ENCODE measurements at regions not wholly inside any gene's neighbourhood (a gene's known extent, or its start where the extent isn't known, plus 50 kb on each side); places are given as distances from the start of the nearest gene placed in this dataset.

GRCh38 chr4:27094783-27095182 is 234.1 kb downstream of the STIM2 start:
- H3K4me1 ChIP-seq (ENCODE audit: control insufficient read depth, insufficient read depth, low read length), result no peaks in the 10 kb centered on the region
- ATAC-seq, result no peak
- intact Hi-C loops (cut with DNase I), result no loop called here
- H3K27ac ChIP-seq (ENCODE audit: low read length), result no peak overlapping the region
- H3K27me3 ChIP-seq (ENCODE audit: control insufficient read depth, insufficient read depth), result no peaks in the 10 kb centered on the region
- no peak for DNase-seq
- WGBS, result 22% methylated on average over 2 of the region's 2 CpGs
- H3K4me3 ChIP-seq (ENCODE audit: low read length), result no peak overlapping the region
- no peaks in the 10 kb centered on the region for H3K9me3 ChIP-seq (ENCODE audit: control insufficient read depth, low read length)

DNA sequence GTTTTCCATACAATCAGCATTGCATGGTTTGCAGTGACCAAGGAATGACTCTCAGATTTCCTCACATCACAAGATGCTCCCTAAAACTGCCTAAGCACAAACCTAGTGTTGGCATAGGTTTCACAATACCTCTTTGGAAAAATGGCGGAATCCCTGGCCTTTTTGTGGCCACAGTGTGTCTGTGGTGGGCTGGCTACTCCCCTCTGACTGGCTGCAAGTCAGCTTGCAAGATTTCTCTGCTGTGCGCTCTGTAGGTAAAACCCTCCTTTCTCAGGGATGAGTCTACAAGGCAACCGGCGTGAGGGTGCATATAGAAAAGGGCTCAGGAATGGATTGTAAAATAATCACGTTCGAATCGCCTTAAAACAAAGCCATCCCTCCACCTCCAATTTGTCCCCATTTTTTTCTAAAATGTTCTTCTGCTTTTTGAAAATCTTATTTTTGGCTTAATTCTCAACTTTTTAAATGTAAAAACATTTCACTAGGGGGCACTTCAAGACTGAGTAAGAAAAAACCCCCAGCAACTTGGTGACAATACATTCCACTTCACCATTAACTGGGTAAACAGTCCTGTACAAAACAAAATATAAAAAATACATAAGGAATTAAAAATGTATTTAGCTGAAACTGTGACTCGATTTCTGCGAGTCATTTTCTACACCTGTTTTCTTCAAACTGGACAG is 235.6 kb downstream of the STIM2 start:
- Histone ChIP-seq H3K27ac (ENCODE audit: low read length) (no peak overlapping the region), H3K27me3 (ENCODE audit: control insufficient read depth, insufficient read depth) (no peaks in the 10 kb centered on the region), H3K4me1 (ENCODE audit: control insufficient read depth, insufficient read depth, low read length) (no peaks in the 10 kb centered on the region), H3K4me3 (ENCODE audit: low read length) (no peak overlapping the region), H3K9me3 (ENCODE audit: control insufficient read depth, low read length) (no peaks in the 10 kb centered on the region)
- DNase-seq (no peak), ATAC-seq (no peak)
- intact Hi-C loops (cut with DNase I), result no loop called here
- 78% methylated on average over 9 of the region's 9 CpGs for WGBS

DNA sequence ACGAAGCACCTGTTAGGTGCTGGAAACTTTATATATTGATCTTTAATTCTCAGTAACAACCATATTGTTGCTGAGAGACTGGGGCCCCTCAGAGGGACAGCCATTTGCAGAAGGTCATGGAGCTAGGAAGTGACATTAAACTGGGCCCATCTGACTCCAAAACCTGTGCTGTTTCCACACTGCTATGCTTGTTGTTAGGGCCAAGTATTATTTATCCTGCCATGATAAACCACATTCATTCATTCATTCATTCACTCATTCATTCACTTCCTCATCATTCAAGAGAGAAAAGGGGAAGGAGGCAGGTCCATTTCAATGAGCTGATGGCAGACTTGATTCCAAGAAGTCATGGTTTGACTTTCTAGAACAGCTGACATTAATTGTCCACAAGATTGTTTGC is 237.4 kb downstream of the STIM2 start:
- Histone ChIP-seq H3K4me1 (ENCODE audit: control insufficient read depth, insufficient read depth, low read length) (no peaks in the 10 kb centered on the region), H3K27ac (ENCODE audit: low read length) (no peak overlapping the region), H3K4me3 (ENCODE audit: low read length) (no peak overlapping the region), H3K27me3 (ENCODE audit: control insufficient read depth, insufficient read depth) (no peaks in the 10 kb centered on the region), H3K9me3 (ENCODE audit: control insufficient read depth, low read length) (no peaks in the 10 kb centered on the region)
- WGBS, result 54% methylated on average over 1 of the region's 1 CpG
- no peak for DNase-seq
- no peak for ATAC-seq
- intact Hi-C loops (cut with DNase I), result no loop called here

DNA sequence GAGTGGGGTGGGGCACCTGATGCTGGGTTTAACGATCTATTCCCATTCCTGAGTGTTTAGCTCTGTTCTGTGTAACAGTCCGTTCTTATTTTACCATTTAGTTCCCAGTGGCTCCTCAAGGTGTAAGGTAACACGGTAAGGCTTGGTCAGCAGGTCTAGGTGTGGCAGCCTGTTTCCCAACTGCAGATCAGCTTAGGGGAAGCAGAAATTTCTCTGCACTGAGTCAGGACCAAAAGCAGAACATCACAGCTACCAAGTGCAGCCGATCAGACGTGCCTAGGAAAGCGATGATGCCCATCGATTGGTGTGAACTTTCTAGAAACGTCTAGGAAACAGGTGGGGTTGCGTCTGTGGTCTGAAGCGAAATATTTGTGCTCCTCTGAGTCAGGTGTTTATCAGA is 240.1 kb downstream of the STIM2 start:
- DNase-seq (no peak), ATAC-seq (no peak)
- intact Hi-C loops (cut with DNase I), result no loop called here
- Histone ChIP-seq H3K4me1 (ENCODE audit: control insufficient read depth, insufficient read depth, low read length) (no peaks in the 10 kb centered on the region), H3K27me3 (ENCODE audit: control insufficient read depth, insufficient read depth) (no peaks in the 10 kb centered on the region), H3K9me3 (ENCODE audit: control insufficient read depth, low read length) (no peaks in the 10 kb centered on the region), H3K4me3 (ENCODE audit: low read length) (no peak overlapping the region), H3K27ac (ENCODE audit: low read length) (no peak overlapping the region)
- WGBS, result 81% methylated on average over 10 of the region's 10 CpGs

- intact Hi-C loops (cut with DNase I), result no loop called here
- no peak for DNase-seq
- Histone ChIP-seq H3K9me3 (ENCODE audit: control insufficient read depth, low read length) (no peaks in the 10 kb centered on the region), H3K27me3 (ENCODE audit: control insufficient read depth, insufficient read depth) (no peaks in the 10 kb centered on the region), H3K4me3 (ENCODE audit: low read length) (no peak overlapping the region), H3K4me1 (ENCODE audit: control insufficient read depth, insufficient read depth, low read length) (no peaks in the 10 kb centered on the region), H3K27ac (ENCODE audit: low read length) (no peak overlapping the region)
- WGBS, result 61% methylated on average over 12 of the region's 12 CpGs
- ATAC-seq, result no peak
Measured at GRCh38 chr4:27101126-27101525, 240.5 kb downstream of the STIM2 start.

- 80% methylated on average over 7 of the region's 7 CpGs for WGBS
- intact Hi-C loops (cut with DNase I), result no loop called here
Measured at GRCh38 chr4:27101561-27101960, 240.9 kb downstream of the STIM2 start.

GRCh38 chr4:27111627-27112026 is 251.0 kb downstream of the STIM2 start:
- WGBS, result 57% methylated on average over 3 of the region's 3 CpGs
- ATAC-seq, result no peak

More at GRCh38 chr4:27101561-27101960, 240.9 kb downstream of the STIM2 start:
- Histone ChIP-seq H3K27ac (ENCODE audit: low read length) (no peak overlapping the region), H3K4me3 (ENCODE audit: low read length) (no peak overlapping the region), H3K9me3 (ENCODE audit: control insufficient read depth, low read length) (no peaks in the 10 kb centered on the region), H3K4me1 (ENCODE audit: control insufficient read depth, insufficient read depth, low read length) (no peaks in the 10 kb centered on the region), H3K27me3 (ENCODE audit: control insufficient read depth, insufficient read depth) (no peaks in the 10 kb centered on the region)
- DNase-seq (no peak), ATAC-seq (no peak)

GRCh38 chr4:27112587-27112986 is 251.9 kb downstream of the STIM2 start:
- intact Hi-C loops (cut with DNase I), result no loop called here
- ATAC-seq (no peak), DNase-seq (no peak)
- no peaks in the 10 kb centered on the region for H3K9me3 ChIP-seq (ENCODE audit: control insufficient read depth, low read length)
- no peak overlapping the region for H3K27ac ChIP-seq (ENCODE audit: low read length)
- 61% methylated on average over 3 of the region's 3 CpGs for WGBS
- H3K4me3 ChIP-seq (ENCODE audit: low read length), result no peak overlapping the region
- no peaks in the 10 kb centered on the region for H3K4me1 ChIP-seq (ENCODE audit: control insufficient read depth, insufficient read depth, low read length)
- no peaks in the 10 kb centered on the region for H3K27me3 ChIP-seq (ENCODE audit: control insufficient read depth, insufficient read depth)

More at GRCh38 chr4:27111627-27112026, 251.0 kb downstream of the STIM2 start:
- intact Hi-C loops (cut with DNase I), result no loop called here
- Histone ChIP-seq H3K27me3 (ENCODE audit: control insufficient read depth, insufficient read depth) (no peaks in the 10 kb centered on the region), H3K4me1 (ENCODE audit: control insufficient read depth, insufficient read depth, low read length) (no peaks in the 10 kb centered on the region), H3K27ac (ENCODE audit: low read length) (no peak overlapping the region), H3K4me3 (ENCODE audit: low read length) (no peak overlapping the region), H3K9me3 (ENCODE audit: control insufficient read depth, low read length) (no peaks in the 10 kb centered on the region)
- DNase-seq, result no peak

DNA sequence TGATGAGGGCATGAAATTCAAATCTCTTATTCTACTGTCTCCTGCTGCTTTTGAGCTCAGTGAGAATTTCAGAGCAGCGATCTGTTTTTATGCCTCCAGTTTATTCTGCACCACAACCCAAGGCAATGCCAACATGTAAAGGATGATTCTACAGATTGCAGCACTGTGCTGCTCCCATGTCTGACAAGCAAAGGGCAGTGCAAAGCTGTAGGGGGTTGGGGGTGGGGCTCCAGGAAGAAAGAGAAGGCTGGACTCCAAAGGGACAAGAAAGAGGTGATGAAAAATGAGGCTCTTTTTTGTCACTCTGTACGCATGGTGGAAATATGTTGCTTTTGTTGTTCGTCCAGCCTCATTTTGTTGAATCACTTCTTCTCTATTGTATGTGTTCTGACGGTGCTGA is 254.6 kb downstream of the STIM2 start:
- WGBS, result 74% methylated on average over 4 of the region's 4 CpGs
- Histone ChIP-seq H3K4me3 (ENCODE audit: low read length) (no peak overlapping the region), H3K9me3 (ENCODE audit: control insufficient read depth, low read length) (no peaks in the 10 kb centered on the region), H3K27me3 (ENCODE audit: control insufficient read depth, insufficient read depth) (no peaks in the 10 kb centered on the region), H3K4me1 (ENCODE audit: control insufficient read depth, insufficient read depth, low read length) (no peaks in the 10 kb centered on the region), H3K27ac (ENCODE audit: low read length) (no peak overlapping the region)
- intact Hi-C loops (cut with DNase I), result no loop called here
- ATAC-seq, result no peak
- no peak for DNase-seq

DNA sequence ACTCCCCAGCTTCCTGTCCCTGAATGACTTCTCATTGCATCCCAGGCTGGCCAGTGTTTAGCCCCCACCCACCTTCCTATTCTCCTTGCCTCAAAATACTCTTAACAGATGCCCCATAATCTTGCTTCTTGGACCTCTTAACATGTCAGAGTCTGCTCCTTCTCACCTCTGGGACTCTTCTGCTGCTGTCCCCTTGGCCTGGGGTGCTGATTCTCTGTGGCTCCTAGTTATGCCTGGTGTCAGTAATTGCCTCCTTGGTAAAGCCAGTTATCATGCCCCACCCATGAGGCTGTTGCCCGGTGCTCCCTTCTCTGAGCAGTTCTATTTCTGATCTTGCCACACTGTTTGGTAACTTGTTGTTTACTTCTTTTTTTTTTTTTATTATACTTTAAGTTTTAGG is 256.8 kb downstream of the STIM2 start:
- Histone ChIP-seq H3K27ac (ENCODE audit: low read length) (no peak overlapping the region), H3K4me1 (ENCODE audit: control insufficient read depth, insufficient read depth, low read length) (no peaks in the 10 kb centered on the region), H3K4me3 (ENCODE audit: low read length) (no peak overlapping the region), H3K27me3 (ENCODE audit: control insufficient read depth, insufficient read depth) (no peaks in the 10 kb centered on the region), H3K9me3 (ENCODE audit: control insufficient read depth, low read length) (no peaks in the 10 kb centered on the region)
- WGBS, result 81% methylated on average over 1 of the region's 1 CpG
- intact Hi-C loops (cut with DNase I), result no loop called here
- ATAC-seq, result no peak
- no peak for DNase-seq

- Histone ChIP-seq H3K4me1 (ENCODE audit: control insufficient read depth, insufficient read depth, low read length) (no peaks in the 10 kb centered on the region), H3K27ac (ENCODE audit: low read length) (no peak overlapping the region), H3K4me3 (ENCODE audit: low read length) (no peak overlapping the region), H3K27me3 (ENCODE audit: control insufficient read depth, insufficient read depth) (no peaks in the 10 kb centered on the region), H3K9me3 (ENCODE audit: control insufficient read depth, low read length) (no peaks in the 10 kb centered on the region)
- WGBS, result 79% methylated on average over 5 of the region's 5 CpGs
- DNase-seq, result no peak
- intact Hi-C loops (cut with DNase I), result no loop called here
- no peak for ATAC-seq
Measured at GRCh38 chr4:27119239-27119638, 258.6 kb downstream of the STIM2 start.

DNA sequence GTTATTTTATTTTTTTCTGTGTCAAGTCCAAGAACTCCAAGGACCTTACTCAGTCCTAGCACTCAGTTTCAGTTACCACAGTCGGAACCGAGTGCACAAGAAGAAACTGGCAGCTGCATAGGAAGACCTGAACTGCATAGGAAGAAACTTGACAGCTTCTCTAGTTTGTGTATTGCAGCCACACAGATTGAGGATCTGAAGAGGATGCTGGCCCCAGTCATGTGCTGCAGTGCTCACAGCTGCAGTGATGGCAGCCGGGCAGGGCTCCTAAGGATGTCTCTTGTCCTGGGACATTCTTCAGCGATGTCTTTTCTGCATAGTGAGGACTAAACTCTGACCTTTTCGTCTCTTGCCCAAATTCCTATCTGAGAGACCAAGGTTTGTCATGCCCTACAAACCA is 261.2 kb downstream of the STIM2 start:
- ATAC-seq, result no peak
- intact Hi-C loops (cut with DNase I), result no loop called here
- WGBS, result 75% methylated on average over 5 of the region's 5 CpGs

More for the DNA sequence above, 261.2 kb downstream of the STIM2 start:
- no peaks in the 10 kb centered on the region for H3K9me3 ChIP-seq (ENCODE audit: control insufficient read depth, low read length)
- H3K27ac ChIP-seq (ENCODE audit: low read length), result no peak overlapping the region
- H3K27me3 ChIP-seq (ENCODE audit: control insufficient read depth, insufficient read depth), result no peaks in the 10 kb centered on the region
- DNase-seq, result no peak
- no peak overlapping the region for H3K4me3 ChIP-seq (ENCODE audit: low read length)
- no peaks in the 10 kb centered on the region for H3K4me1 ChIP-seq (ENCODE audit: control insufficient read depth, insufficient read depth, low read length)
